ENCODE measurements at regions not wholly inside any gene's neighbourhood (a gene's known extent, or its start where the extent isn't known, plus 50 kb on each side); places are given as distances from the start of the nearest gene placed in this dataset.
"Not testable (repeated sequence)": the region's sequence is repeated elsewhere in the genome, so short reads cannot be mapped to it uniquely, and the experiment has no call there.

DNA sequence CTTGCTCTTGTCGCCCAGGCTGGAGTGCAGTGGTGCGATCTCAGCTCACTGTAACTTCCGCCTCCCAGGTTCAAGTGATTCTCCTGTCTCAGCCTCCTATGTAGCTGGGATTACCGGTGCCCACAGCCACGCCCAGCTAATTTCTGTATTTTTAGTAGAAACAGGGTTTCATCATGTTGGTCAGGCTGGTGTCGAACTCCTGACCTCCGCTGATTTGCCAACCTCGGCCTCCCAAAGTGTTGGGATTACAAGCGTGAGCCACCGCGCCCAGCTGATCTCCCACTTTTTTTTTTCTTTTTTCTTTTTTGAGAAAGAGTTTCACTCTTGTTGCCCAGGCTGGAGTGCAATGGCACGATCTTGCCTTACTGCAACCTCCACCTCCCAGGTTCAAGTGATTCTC lies 517.9 kb downstream of the KCNJ18 start:
- ATAC-seq; H3K4me3 ChIP-seq (replicated peaks in 1 of 2; ENCODE audit: low read depth in 1 of 2, low read length in 2 of 2); H3K36me3 ChIP-seq (ENCODE audit: control insufficient read depth in 1 of 2, insufficient read depth in 2 of 2, low read length in 2 of 2); intact Hi-C loops (cut with micrococcal nuclease); CTCF ChIA-PET; H3K4me1 ChIP-seq (ENCODE audit: control insufficient read depth in 1 of 2, insufficient read depth in 2 of 2, low read length in 2 of 2); H2AFZ ChIP-seq (ENCODE audit: low read depth, low read length, poor library complexity, severe bottlenecking); H3K27ac ChIP-seq (ENCODE audit: low read depth, low read length); H4K20me1 ChIP-seq (ENCODE audit: insufficient read depth); BruUV-seq (replicated peaks); H3K4me2 ChIP-seq (ENCODE audit: low read length); H3K79me2 ChIP-seq (ENCODE audit: insufficient read depth, low read length); RAD21 ChIA-PET (ENCODE audit: low non-redundant PET in 1 of 2, low total read pairs in 2 of 2, uncharacterized antibody in 2 of 2, unreplicated experiment in 2 of 2); H3K9me3 ChIP-seq (ENCODE audit: control insufficient read depth in 1 of 2, insufficient read depth in 1 of 2, low read depth in 1 of 2, low read length in 2 of 2); POLR2A ChIA-PET; H3K27me3 ChIP-seq (ENCODE audit: insufficient read depth, low read length); DNase-seq (ENCODE audit: low read depth, low spot score); H3K9ac ChIP-seq (ENCODE audit: low read length); H3K9me2 ChIP-seq (ENCODE audit: insufficient read depth): not testable (repeated sequence)

GRCh38 chr17:22213169-22213568 lies 520.8 kb downstream of the KCNJ18 start:
- DNase-seq (ENCODE audit: low read depth, low spot score); POLR2A ChIA-PET; H3K9ac ChIP-seq (ENCODE audit: low read length); H3K9me2 ChIP-seq (ENCODE audit: insufficient read depth); RAD21 ChIA-PET (ENCODE audit: low non-redundant PET in 1 of 2, low total read pairs in 2 of 2, uncharacterized antibody in 2 of 2, unreplicated experiment in 2 of 2); H3K4me3 ChIP-seq (replicated peaks in 1 of 2; ENCODE audit: low read depth in 1 of 2, low read length in 2 of 2); H3K9me3 ChIP-seq (ENCODE audit: control insufficient read depth in 1 of 2, insufficient read depth in 1 of 2, low read depth in 1 of 2, low read length in 2 of 2); BruUV-seq (replicated peaks); H2AFZ ChIP-seq (ENCODE audit: low read depth, low read length, poor library complexity, severe bottlenecking); H4K20me1 ChIP-seq (ENCODE audit: insufficient read depth); H3K4me2 ChIP-seq (ENCODE audit: low read length); H3K27ac ChIP-seq (ENCODE audit: low read depth, low read length); H3K79me2 ChIP-seq (ENCODE audit: insufficient read depth, low read length); ATAC-seq; intact Hi-C loops (cut with micrococcal nuclease); CTCF ChIA-PET; H3K4me1 ChIP-seq (ENCODE audit: control insufficient read depth in 1 of 2, insufficient read depth in 2 of 2, low read length in 2 of 2); H3K36me3 ChIP-seq (ENCODE audit: control insufficient read depth in 1 of 2, insufficient read depth in 2 of 2, low read length in 2 of 2); H3K27me3 ChIP-seq (ENCODE audit: insufficient read depth, low read length): not testable (repeated sequence)

DNA sequence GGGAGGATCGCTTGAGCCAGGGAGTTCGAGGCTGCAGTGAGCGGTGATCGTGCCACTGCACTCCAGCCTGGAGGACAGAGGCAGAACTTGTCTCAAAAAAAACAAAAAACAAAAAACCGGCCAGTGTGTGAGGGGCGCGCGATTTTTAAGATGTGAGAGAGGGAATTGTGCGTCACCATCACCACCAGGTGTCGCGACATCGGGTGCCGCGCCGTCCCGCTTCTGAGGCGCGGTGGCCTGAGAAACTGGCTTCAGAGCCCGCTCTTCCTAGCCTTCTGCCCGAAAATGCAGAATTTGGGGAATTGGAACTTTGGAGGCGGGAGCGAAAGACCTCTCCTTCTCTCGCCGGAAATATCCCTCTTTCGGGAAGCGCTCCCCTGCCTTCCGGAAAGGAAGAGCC lies 524.8 kb downstream of the KCNJ18 start:
- Histone ChIP-seq H3K27me3 (ENCODE audit: insufficient read depth, low read length) (no peaks in the 10 kb centered on the region), H3K4me3 (replicated peaks in 1 of 2; ENCODE audit: low read depth in 1 of 2, low read length in 2 of 2) (no peak overlapping the region), H3K9me2 (ENCODE audit: insufficient read depth) (no peaks in the 10 kb centered on the region), H3K9ac (ENCODE audit: low read length) (no peak overlapping the region), H3K27ac (ENCODE audit: low read depth, low read length) (no peak overlapping the region), H3K4me1 (ENCODE audit: control insufficient read depth in 1 of 2, insufficient read depth in 2 of 2, low read length in 2 of 2) (no peaks in the 10 kb centered on the region), H4K20me1 (ENCODE audit: insufficient read depth) (no peaks in the 10 kb centered on the region), H2AFZ (ENCODE audit: low read depth, low read length, poor library complexity, severe bottlenecking) (no peak overlapping the region), H3K9me3 (ENCODE audit: control insufficient read depth in 1 of 2, insufficient read depth in 1 of 2, low read depth in 1 of 2, low read length in 2 of 2) (peaks cover 0 to 8% of the 10 kb centered on the region in 2 experiments; a peak in 2 of 4 replicates), H3K36me3 (ENCODE audit: control insufficient read depth in 1 of 2, insufficient read depth in 2 of 2, low read length in 2 of 2) (no peaks in the 10 kb centered on the region), H3K79me2 (ENCODE audit: insufficient read depth, low read length) (no peaks in the 10 kb centered on the region), H3K4me2 (ENCODE audit: low read length) (no peak overlapping the region)
- no TSS peak for BruUV-seq (replicated peaks)
- ATAC-seq (no peak), DNase-seq (ENCODE audit: low read depth, low spot score) (no peak)
- POLR2A ChIA-PET = no interaction called here
- intact Hi-C loops (cut with micrococcal nuclease) = no loop called here
- RAD21 ChIA-PET (ENCODE audit: low non-redundant PET in 1 of 2, low total read pairs in 2 of 2, uncharacterized antibody in 2 of 2, unreplicated experiment in 2 of 2) = no interaction called here
- CTCF ChIA-PET = no interaction called here
- TF ChIP-seq SP1 (IDR thresholded peaks at IDR 0.05; ENCODE audit: low read depth) (no peak), POLR2AphosphoS5 (IDR thresholded peaks at IDR 0.05; ENCODE audit: low read depth, low read length) (no peak), ZFX (IDR thresholded peaks at IDR 0.05) (no peak), CBX3 (IDR thresholded peaks at IDR 0.05; ENCODE audit: low read depth) (no peak), REST (IDR thresholded peaks at IDR 0.05; ENCODE audit: low read depth) (no peak), RAD21 (IDR thresholded peaks at IDR 0.05; ENCODE audit: low read depth) (no peak), EZH2phosphoT487 (IDR thresholded peaks at IDR 0.05; ENCODE audit: borderline replicate concordance) (no peak)
- TF ChIP-seq, protein P1, sequence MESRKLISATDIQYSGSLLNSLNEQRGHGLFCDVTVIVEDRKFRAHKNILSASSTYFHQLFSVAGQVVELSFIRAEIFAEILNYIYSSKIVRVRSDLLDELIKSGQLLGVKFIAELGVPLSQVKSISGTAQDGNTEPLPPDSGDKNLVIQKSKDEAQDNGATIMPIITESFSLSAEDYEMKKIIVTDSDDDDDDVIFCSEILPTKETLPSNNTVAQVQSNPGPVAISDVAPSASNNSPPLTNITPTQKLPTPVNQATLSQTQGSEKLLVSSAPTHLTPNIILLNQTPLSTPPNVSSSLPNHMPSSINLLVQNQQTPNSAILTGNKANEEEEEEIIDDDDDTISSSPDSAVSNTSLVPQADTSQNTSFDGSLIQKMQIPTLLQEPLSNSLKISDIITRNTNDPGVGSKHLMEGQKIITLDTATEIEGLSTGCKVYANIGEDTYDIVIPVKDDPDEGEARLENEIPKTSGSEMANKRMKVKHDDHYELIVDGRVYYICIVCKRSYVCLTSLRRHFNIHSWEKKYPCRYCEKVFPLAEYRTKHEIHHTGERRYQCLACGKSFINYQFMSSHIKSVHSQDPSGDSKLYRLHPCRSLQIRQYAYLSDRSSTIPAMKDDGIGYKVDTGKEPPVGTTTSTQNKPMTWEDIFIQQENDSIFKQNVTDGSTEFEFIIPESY (IDR thresholded peaks at IDR 0.05; ENCODE audit: extremely low read depth, insufficient replicate concordance, low read length) = no peak
- TF ChIP-seq, protein P2, sequence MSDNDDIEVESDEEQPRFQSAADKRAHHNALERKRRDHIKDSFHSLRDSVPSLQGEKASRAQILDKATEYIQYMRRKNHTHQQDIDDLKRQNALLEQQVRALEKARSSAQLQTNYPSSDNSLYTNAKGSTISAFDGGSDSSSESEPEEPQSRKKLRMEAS (IDR thresholded peaks at IDR 0.05) = no peak

Data from HCT116 (cell line).